Activated CD4-positive, alpha-beta T cell treated with anti-CD3 and anti-CD28 coated beads for 36 hours (primary cell): ENCODE measurements at regions not wholly inside any gene's neighbourhood (a gene's known extent, or its start where the extent isn't known, plus 50 kb on each side); places are given as distances from the start of the nearest gene placed in this dataset.
"Not testable (repeated sequence)": the region's sequence is repeated elsewhere in the genome, so short reads cannot be mapped to it uniquely, and the experiment has no call there.

Experiments
- ATAC-seq: fragments of 200-7000 bp; cut with Tn5 transposase; one replicate; pipeline ENCODE4 v1.10.0; 2021; ENCODE audit warnings: mild to moderate bottlenecking, moderate library complexity
- CTCF ChIA-PET: fragments of 350-600 bp; sonication (Branson Sonifier 250); formaldehyde crosslinking; loops from one replicate; lab custom pipeline; 2021; ENCODE audit warnings: antibody characterized with exemption; lab: Charles Lee
- POLR2A ChIA-PET: fragments of 350-600 bp; sonication (Branson Sonifier 250); formaldehyde crosslinking; loops from one replicate; lab custom pipeline; 2021; ENCODE audit warnings: antibody characterized with exemption, inconsistent platforms; lab: Charles Lee
- DNase-seq: peaks from one replicate; pipeline ENCODE4 v3.0.0-alpha.2; 2020
- H3K27ac Mint-ChIP-seq: one replicate; pipeline ENCODE4 v1.8.0; 2021; ENCODE audit warnings: mixed read lengths
- H3K27me3 Mint-ChIP-seq: one replicate; pipeline ENCODE4 v1.8.0; 2021; ENCODE audit warnings: mixed read lengths
- H3K36me3 Mint-ChIP-seq: one replicate; pipeline ENCODE4 v1.8.0; 2021; ENCODE audit warnings: low read depth, mixed read lengths
- H3K4me1 Mint-ChIP-seq: one replicate; pipeline ENCODE4 v1.8.0; 2021; ENCODE audit warnings: mixed read lengths
- H3K4me3 Mint-ChIP-seq: one replicate; pipeline ENCODE4 v1.8.0; 2021; ENCODE audit warnings: mild to moderate bottlenecking, moderate library complexity, mixed read lengths
- H3K9me3 Mint-ChIP-seq: one replicate; pipeline ENCODE4 v1.8.0; 2021; ENCODE audit warnings: low read depth, mixed read lengths
- intact Hi-C, 2 experiments: fragments of 100-400 bp; cut with DNase I in 1 of 2; cut with micrococcal nuclease in 1 of 2; formaldehyde crosslinking; loops; one replicate each; pipeline versions ENCODE4 v1.14.2 to v1.15.1; 2022 to 2024; cut with DNase I, micrococcal nuclease

DNA sequence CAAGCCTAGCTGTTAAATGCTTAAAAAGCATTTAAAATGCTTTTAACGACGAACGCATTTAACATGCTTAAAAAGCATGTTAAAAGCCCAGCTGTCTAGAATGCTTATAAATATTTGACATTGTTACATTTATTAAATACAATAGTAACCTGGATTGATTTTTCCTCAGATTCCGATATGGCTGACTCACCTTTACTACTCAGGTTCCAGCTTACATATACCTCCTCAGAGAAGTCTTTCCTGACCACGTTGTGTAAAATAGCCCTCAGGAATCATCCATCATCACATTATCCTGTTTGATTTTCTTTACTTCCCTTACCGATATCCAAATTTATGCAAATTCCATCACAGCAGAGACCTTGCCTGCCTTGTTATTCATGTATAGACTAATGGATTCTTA is 51.4 kb downstream of the SLC41A2 start:
- H3K4me1 Mint-ChIP-seq = no peaks in the 10 kb centered on the region
- ChIA-PET POLR2A (no interaction called here), CTCF (no interaction called here)
- no peak overlapping the region for H3K27ac Mint-ChIP-seq
- ATAC-seq (no peak), DNase-seq (no peak)
- intact Hi-C loops = no loop called here
- no peaks in the 10 kb centered on the region for H3K9me3 Mint-ChIP-seq
- H3K27me3 Mint-ChIP-seq = no peaks in the 10 kb centered on the region
- H3K36me3 Mint-ChIP-seq = no peaks in the 10 kb centered on the region
- H3K4me3 Mint-ChIP-seq = no peak overlapping the region

DNA sequence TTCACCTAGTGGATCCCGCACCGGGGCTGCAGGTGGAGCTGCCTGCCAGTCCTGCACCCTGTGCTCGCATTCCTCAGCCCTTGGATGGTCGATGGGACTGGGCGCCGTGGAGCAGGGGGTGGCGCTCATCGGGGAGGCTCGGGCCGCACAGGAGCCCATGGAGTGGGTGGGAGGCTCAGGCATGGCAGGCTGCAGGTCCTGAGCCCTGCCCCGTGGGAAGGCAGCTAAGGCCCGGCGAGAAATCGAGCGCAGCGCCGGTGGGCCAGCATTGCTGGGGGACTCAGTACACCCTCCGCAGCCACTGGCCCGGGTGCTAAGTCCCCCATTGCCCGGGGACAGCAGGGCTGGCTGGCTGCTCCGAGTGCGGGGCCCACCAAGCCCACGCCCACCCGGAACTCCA is 52.6 kb downstream of the SLC41A2 start:
- H3K4me3 Mint-ChIP-seq, POLR2A ChIA-PET, H3K4me1 Mint-ChIP-seq, DNase-seq, H3K27me3 Mint-ChIP-seq, H3K9me3 Mint-ChIP-seq, CTCF ChIA-PET, ATAC-seq, H3K27ac Mint-ChIP-seq, H3K36me3 Mint-ChIP-seq, intact Hi-C loops: not testable (repeated sequence)

- DNase-seq (no peak), ATAC-seq (no peak)
- POLR2A ChIA-PET = no interaction called here
- H3K9me3 Mint-ChIP-seq = no peaks in the 10 kb centered on the region
- CTCF ChIA-PET = no interaction called here
- no peaks in the 10 kb centered on the region for H3K27me3 Mint-ChIP-seq
- no peaks in the 10 kb centered on the region for H3K4me1 Mint-ChIP-seq
- H3K27ac Mint-ChIP-seq = no peak overlapping the region
- no peak overlapping the region for H3K4me3 Mint-ChIP-seq
- H3K36me3 Mint-ChIP-seq = no peaks in the 10 kb centered on the region
- intact Hi-C loops = no loop called here
Measured at GRCh38 chr12:104903648-104904423, 54.3 kb downstream of the SLC41A2 start.

DNA sequence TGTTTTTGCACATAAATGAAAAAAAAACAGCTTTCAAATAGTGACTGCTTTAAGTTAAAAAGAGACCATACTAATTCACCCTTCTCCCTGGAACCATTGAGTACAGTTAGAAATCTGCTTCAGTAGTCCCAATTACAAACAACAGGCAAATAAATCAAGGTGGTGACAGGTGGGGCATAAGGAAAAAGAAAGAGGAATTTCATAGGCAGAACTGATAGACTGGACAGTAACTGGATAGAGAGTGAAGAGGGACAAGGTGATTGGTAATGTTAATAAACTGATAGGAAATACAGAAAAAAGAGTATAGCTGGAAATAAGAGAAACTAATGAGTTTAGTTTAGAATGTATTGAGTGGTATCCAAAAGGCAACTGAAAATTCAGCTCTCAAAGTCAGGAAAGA is 56.0 kb downstream of the SLC41A2 start:
- H3K9me3 Mint-ChIP-seq = no peaks in the 10 kb centered on the region
- no peak for ATAC-seq
- intact Hi-C loops = no loop called here
- no peaks in the 10 kb centered on the region for H3K4me1 Mint-ChIP-seq
- no peak overlapping the region for H3K27ac Mint-ChIP-seq
- no peaks in the 10 kb centered on the region for H3K36me3 Mint-ChIP-seq
- ChIA-PET POLR2A (no interaction called here), CTCF (no interaction called here)
- no peak for DNase-seq
- no peaks in the 10 kb centered on the region for H3K27me3 Mint-ChIP-seq
- H3K4me3 Mint-ChIP-seq = no peak overlapping the region

GRCh38 chr12:104896710-104897109 is 61.4 kb downstream of the SLC41A2 start:
- ATAC-seq = no peak
- intact Hi-C loops = no loop called here
- no peak for DNase-seq
- Mint-ChIP-seq H3K4me1 (no peaks in the 10 kb centered on the region), H3K9me3 (no peaks in the 10 kb centered on the region), H3K4me3 (no peak overlapping the region), H3K27me3 (no peaks in the 10 kb centered on the region), H3K27ac (no peak overlapping the region), H3K36me3 (no peaks in the 10 kb centered on the region)
- POLR2A ChIA-PET = no interaction called here
- CTCF ChIA-PET = no interaction called here

DNA sequence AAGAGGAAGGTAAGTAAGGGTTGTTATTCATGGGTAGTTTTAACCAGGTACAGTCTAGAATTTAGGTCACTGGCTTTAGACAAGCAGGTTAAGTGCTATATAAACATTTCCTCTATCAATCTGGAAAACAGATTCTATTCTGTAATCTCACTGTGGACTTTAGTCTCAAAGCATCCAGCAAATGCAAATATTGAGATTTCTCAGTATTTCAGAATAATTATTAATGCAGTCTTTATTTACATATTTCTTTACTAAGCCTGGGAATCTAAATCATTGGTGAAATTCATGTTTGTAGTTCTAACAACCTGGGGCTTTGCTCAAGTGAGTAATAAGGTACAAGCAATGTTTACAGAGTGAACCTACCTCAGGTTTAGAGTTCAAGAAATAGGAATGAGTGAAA is 61.9 kb downstream of the SLC41A2 start:
- POLR2A ChIA-PET = no interaction called here
- no peak for ATAC-seq
- intact Hi-C loops = no loop called here
- Mint-ChIP-seq H3K36me3 (peaks cover under 1% of the 10 kb centered on the region), H3K4me1 (peaks cover under 1% of the 10 kb centered on the region), H3K4me3 (no peak overlapping the region), H3K27me3 (no peaks in the 10 kb centered on the region), H3K9me3 (no peaks in the 10 kb centered on the region), H3K27ac (no peak overlapping the region)
- no peak for DNase-seq
- CTCF ChIA-PET = no interaction called here

DNA sequence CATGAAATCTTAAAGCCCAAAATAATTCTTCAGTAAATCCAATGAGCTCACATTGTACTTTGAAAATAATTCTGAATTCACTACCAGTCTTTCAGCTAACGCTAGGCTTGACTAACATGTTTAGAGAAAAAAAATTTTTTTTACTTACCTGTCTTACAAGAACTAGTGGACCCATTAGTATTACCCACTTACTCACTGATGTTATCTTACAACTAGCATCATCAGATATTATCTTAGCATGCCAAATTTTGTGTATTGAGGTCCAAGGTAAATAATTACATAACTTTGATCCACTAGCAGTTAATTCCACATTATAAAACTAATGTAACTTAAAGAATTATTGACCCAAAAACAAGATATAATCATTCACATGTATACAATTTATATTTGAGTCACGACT is 62.7 kb downstream of the SLC41A2 start:
- ATAC-seq = no peak
- no peak overlapping the region for H3K4me3 Mint-ChIP-seq
- DNase-seq = no peak
- no peaks in the 10 kb centered on the region for H3K9me3 Mint-ChIP-seq
- H3K27ac Mint-ChIP-seq = no peak overlapping the region
- H3K4me1 Mint-ChIP-seq = peaks cover 8% of the 10 kb centered on the region
- ChIA-PET CTCF (interaction anchor here (0.6 to 1.1 kb wide), 2 partner anchors 12 to 105 kb away, joined by 3 to 4 read pairs; no protein-coding TSS in a partner anchor), POLR2A (no interaction called here)
- H3K36me3 Mint-ChIP-seq = peaks cover 1% of the 10 kb centered on the region
- intact Hi-C loops = no loop called here
- no peaks in the 10 kb centered on the region for H3K27me3 Mint-ChIP-seq

DNA sequence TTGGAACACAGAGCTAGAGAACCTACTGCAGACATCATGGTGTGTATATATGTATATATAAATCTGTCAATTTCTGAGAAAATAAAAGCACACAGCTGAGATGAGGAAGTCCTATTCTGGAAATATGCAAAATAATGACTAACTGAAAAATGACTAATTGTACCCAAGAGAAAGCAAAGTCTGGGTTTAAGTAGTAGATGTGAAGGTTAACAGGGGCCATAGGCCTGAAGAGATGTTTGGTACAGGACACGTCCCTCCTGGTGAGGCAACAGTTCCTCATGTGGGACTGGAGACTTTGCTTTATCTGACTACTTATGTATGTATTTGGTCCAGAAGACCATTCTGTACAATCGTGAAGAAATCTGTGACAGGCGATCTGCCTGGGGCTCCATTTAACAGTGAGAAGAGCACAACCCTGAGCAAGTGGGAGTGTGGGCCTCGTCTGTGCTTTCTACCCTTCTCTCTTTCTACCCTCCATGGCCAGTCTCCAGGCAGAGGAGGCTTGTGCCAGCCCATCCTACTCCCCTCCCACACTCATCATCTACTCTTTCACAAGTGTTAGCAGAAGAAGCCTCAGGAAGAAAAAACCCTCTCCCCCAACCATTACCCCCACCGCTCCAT is 67.5 kb downstream of the SLC41A2 start:
- Mint-ChIP-seq H3K27me3 (no peaks in the 10 kb centered on the region), H3K36me3 (peaks cover 1% of the 10 kb centered on the region), H3K4me3 (no peak overlapping the region), H3K27ac (peak overlapping the region; percentile 84), H3K9me3 (no peaks in the 10 kb centered on the region), H3K4me1 (peaks cover 14% of the 10 kb centered on the region)
- ATAC-seq (peak; percentile 95), DNase-seq (peak; percentile 26)
- intact Hi-C loops = loop anchor here in 1 of 2 experiments (2.0 kb wide), 1 partner anchor 40 kb away; no protein-coding TSS in a partner anchor
- ChIA-PET CTCF (no interaction called here), POLR2A (no interaction called here)

- ChIA-PET CTCF (no interaction called here), POLR2A (no interaction called here)
- no peaks in the 10 kb centered on the region for H3K9me3 Mint-ChIP-seq
- DNase-seq (no peak), ATAC-seq (no peak)
- H3K4me3 Mint-ChIP-seq = no peak overlapping the region
- H3K4me1 Mint-ChIP-seq = peaks cover 14% of the 10 kb centered on the region
- intact Hi-C loops = loop anchor here in 1 of 2 experiments (2.0 kb wide), 1 partner anchor 41 kb away; no protein-coding TSS in a partner anchor
- no peak overlapping the region for H3K27ac Mint-ChIP-seq
- H3K27me3 Mint-ChIP-seq = no peaks in the 10 kb centered on the region
- H3K36me3 Mint-ChIP-seq = peaks cover 1% of the 10 kb centered on the region
Measured at GRCh38 chr12:104889735-104890134, 68.4 kb downstream of the SLC41A2 start.

GRCh38 chr12:104888892-104889291 is 69.2 kb downstream of the SLC41A2 start:
- ATAC-seq = no peak
- Mint-ChIP-seq H3K36me3 (peaks cover 1% of the 10 kb centered on the region), H3K27me3 (no peaks in the 10 kb centered on the region), H3K4me1 (peaks cover 14% of the 10 kb centered on the region), H3K9me3 (no peaks in the 10 kb centered on the region), H3K4me3 (no peak overlapping the region), H3K27ac (no peak overlapping the region)
- intact Hi-C loops = no loop called here
- DNase-seq = no peak
- POLR2A ChIA-PET = no interaction called here
- CTCF ChIA-PET = no interaction called here

DNA sequence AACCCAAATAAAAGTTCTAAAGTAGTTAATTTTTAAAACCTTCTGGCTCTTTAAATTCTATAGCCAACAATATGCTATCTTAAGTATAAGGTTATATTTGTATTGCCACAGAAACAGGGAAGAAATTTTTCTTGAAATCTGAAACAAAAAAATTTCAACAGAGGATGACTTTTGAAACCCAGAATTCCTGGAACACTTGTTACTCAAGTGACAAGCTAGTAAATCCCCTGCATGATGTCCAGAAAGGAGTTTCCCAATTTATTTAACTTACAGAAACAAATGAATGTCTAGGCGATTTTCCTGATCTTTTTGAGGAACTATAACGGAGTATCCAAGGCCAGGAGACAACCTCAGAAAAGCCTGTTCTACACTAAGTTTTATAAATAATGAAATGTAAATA is 69.6 kb downstream of the SLC41A2 start:
- H3K27ac Mint-ChIP-seq = no peak overlapping the region
- intact Hi-C loops = no loop called here
- H3K27me3 Mint-ChIP-seq = no peaks in the 10 kb centered on the region
- H3K36me3 Mint-ChIP-seq = peaks cover 1% of the 10 kb centered on the region
- DNase-seq = no peak
- peaks cover 14% of the 10 kb centered on the region for H3K4me1 Mint-ChIP-seq
- no peak for ATAC-seq
- ChIA-PET CTCF (interaction anchor here (1.0 kb wide), 1 partner anchor 165 kb away, joined by 3 read pairs; no protein-coding TSS in a partner anchor), POLR2A (no interaction called here)
- no peaks in the 10 kb centered on the region for H3K9me3 Mint-ChIP-seq
- no peak overlapping the region for H3K4me3 Mint-ChIP-seq

- H3K27me3 Mint-ChIP-seq = no peaks in the 10 kb centered on the region
- intact Hi-C loops = no loop called here
- no peak overlapping the region for H3K27ac Mint-ChIP-seq
- POLR2A ChIA-PET = interaction anchor here (0.6 to 0.7 kb wide), 2 partner anchors 109 to 176 kb away, joined by 4 to 9 read pairs; no protein-coding TSS in a partner anchor
- CTCF ChIA-PET = interaction anchor here (0.7 to 1.2 kb wide), 4 partner anchors 11 to 506 kb away, joined by 3 to 4 read pairs (median 4); no protein-coding TSS in a partner anchor
- H3K4me1 Mint-ChIP-seq = peaks cover 14% of the 10 kb centered on the region
- no peak for ATAC-seq
- DNase-seq = no peak
- H3K9me3 Mint-ChIP-seq = no peaks in the 10 kb centered on the region
- no peak overlapping the region for H3K4me3 Mint-ChIP-seq
- H3K36me3 Mint-ChIP-seq = peaks cover 3% of the 10 kb centered on the region
Measured at GRCh38 chr12:104887452-104887851, 70.6 kb downstream of the SLC41A2 start.
